ENCODE measurements at regions not wholly inside any gene's neighbourhood (a gene's known extent, or its start where the extent isn't known, plus 50 kb on each side); places are given as distances from the start of the nearest gene placed in this dataset.
A peak's percentile ranks its signal among the peaks of the same experiment; 100 is the strongest.
"Not testable (repeated sequence)": the region's sequence is repeated elsewhere in the genome, so short reads cannot be mapped to it uniquely, and the experiment has no call there.

- Histone ChIP-seq H3K4me3 (ENCODE audit: low read depth, low read length) (no peak overlapping the region), H3K36me3 (ENCODE audit: control insufficient read depth, insufficient read depth, low read length) (no peaks in the 10 kb centered on the region), H3K27me3 (ENCODE audit: control insufficient read depth, insufficient read depth, low read length) (no peaks in the 10 kb centered on the region)
- no peak for TF ChIP-seq CTCF (IDR thresholded peaks at IDR 0.05; ENCODE audit: insufficient read depth, low read length, poor library complexity, severe bottlenecking)
- no peak for DNase-seq (ENCODE audit: low read depth)
Measured at GRCh38 chr13:81109026-81109425, 768.1 kb upstream of the SPRY2 start.

- no peak for TF ChIP-seq CTCF (IDR thresholded peaks at IDR 0.05; ENCODE audit: insufficient read depth, low read length, poor library complexity, severe bottlenecking)
- DNase-seq (ENCODE audit: low read depth) = no peak
- no peaks in the 10 kb centered on the region for H3K36me3 ChIP-seq (ENCODE audit: control insufficient read depth, insufficient read depth, low read length)
- H3K4me3 ChIP-seq (ENCODE audit: low read depth, low read length) = no peak overlapping the region
- no peaks in the 10 kb centered on the region for H3K27me3 ChIP-seq (ENCODE audit: control insufficient read depth, insufficient read depth, low read length)
Measured at GRCh38 chr13:81106348-81106747, 765.4 kb upstream of the SPRY2 start.

GRCh38 chr13:81104035-81104715, 763.2 kb upstream of the SPRY2 start:
- no peak for DNase-seq (ENCODE audit: low read depth)
- TF ChIP-seq CTCF (IDR thresholded peaks at IDR 0.05; ENCODE audit: insufficient read depth, low read length, poor library complexity, severe bottlenecking) = no peak
- Histone ChIP-seq H3K4me3 (ENCODE audit: low read depth, low read length) (no peak overlapping the region), H3K27me3 (ENCODE audit: control insufficient read depth, insufficient read depth, low read length) (no peaks in the 10 kb centered on the region), H3K36me3 (ENCODE audit: control insufficient read depth, insufficient read depth, low read length) (no peaks in the 10 kb centered on the region)

- not testable (repeated sequence) for H3K27me3 ChIP-seq (ENCODE audit: control insufficient read depth, insufficient read depth, low read length); DNase-seq (ENCODE audit: low read depth); H3K36me3 ChIP-seq (ENCODE audit: control insufficient read depth, insufficient read depth, low read length); H3K4me3 ChIP-seq (ENCODE audit: low read depth, low read length)
Measured at GRCh38 chr13:81102066-81102465, 761.1 kb upstream of the SPRY2 start.

- no peak for TF ChIP-seq CTCF (IDR thresholded peaks at IDR 0.05; ENCODE audit: insufficient read depth, low read length, poor library complexity, severe bottlenecking)
- Histone ChIP-seq H3K36me3 (ENCODE audit: control insufficient read depth, insufficient read depth, low read length) (no peaks in the 10 kb centered on the region), H3K27me3 (ENCODE audit: control insufficient read depth, insufficient read depth, low read length) (no peaks in the 10 kb centered on the region), H3K4me3 (ENCODE audit: low read depth, low read length) (no peak overlapping the region)
- peak; percentile 64 for DNase-seq (ENCODE audit: low read depth)
Measured at GRCh38 chr13:81089371-81090157, 748.6 kb upstream of the SPRY2 start.

- Histone ChIP-seq H3K36me3 (ENCODE audit: control insufficient read depth, insufficient read depth, low read length) (no peaks in the 10 kb centered on the region), H3K4me3 (ENCODE audit: low read depth, low read length) (no peak overlapping the region), H3K27me3 (ENCODE audit: control insufficient read depth, insufficient read depth, low read length) (no peaks in the 10 kb centered on the region)
- TF ChIP-seq CTCF (IDR thresholded peaks at IDR 0.05; ENCODE audit: insufficient read depth, low read length, poor library complexity, severe bottlenecking) = no peak
- no peak for DNase-seq (ENCODE audit: low read depth)
Measured at GRCh38 chr13:81080911-81081454, 740.1 kb upstream of the SPRY2 start.
